ENCODE measurements at regions not wholly inside any gene's neighbourhood (a gene's known extent, or its start where the extent isn't known, plus 50 kb on each side); places are given as distances from the start of the nearest gene placed in this dataset.

DNA sequence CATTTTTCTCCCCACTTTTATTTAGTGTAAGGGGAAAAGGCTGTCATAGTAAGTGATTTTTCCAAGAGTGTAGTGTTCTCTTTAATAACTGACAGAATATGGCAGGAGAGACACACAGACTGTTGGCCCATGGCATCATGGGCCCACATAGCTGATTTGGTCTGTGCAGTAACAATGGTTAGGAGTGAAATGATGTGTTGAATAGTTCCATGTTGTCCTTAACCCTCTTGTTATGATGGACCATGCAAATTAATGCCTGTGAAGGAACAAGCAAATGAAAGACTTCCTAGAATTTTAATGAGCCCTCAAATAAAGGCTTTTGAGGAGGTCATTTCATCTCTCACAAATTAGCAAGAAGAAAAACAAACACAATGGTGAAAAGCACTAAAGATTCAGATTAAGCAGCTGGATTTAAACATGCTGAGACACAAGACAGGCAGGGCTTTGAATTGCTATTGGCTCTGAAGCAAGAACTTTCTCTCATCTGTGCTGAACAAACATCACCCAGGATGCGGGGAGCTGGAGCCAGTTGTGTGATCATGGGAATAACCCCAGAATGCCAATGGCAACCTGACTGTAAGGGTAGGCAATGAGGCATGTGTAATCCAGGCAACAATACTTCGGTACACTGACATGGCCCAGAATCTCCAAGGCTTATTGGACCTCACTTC lies 136.7 kb upstream of the VEPH1 start:
- Histone ChIP-seq H3K9me3 (no peaks in the 10 kb centered on the region), H3K27me3 (no peaks in the 10 kb centered on the region), H3K4me1 (ENCODE audit: insufficient read depth) (no peaks in the 10 kb centered on the region), H3K36me3 (no peaks in the 10 kb centered on the region), H3K27ac (no peak overlapping the region), H3K4me3 (no peak overlapping the region)
- no peak for DNase-seq
- intact Hi-C loops (cut with DNase I) = no loop called here
- TF ChIP-seq, protein P1, sequence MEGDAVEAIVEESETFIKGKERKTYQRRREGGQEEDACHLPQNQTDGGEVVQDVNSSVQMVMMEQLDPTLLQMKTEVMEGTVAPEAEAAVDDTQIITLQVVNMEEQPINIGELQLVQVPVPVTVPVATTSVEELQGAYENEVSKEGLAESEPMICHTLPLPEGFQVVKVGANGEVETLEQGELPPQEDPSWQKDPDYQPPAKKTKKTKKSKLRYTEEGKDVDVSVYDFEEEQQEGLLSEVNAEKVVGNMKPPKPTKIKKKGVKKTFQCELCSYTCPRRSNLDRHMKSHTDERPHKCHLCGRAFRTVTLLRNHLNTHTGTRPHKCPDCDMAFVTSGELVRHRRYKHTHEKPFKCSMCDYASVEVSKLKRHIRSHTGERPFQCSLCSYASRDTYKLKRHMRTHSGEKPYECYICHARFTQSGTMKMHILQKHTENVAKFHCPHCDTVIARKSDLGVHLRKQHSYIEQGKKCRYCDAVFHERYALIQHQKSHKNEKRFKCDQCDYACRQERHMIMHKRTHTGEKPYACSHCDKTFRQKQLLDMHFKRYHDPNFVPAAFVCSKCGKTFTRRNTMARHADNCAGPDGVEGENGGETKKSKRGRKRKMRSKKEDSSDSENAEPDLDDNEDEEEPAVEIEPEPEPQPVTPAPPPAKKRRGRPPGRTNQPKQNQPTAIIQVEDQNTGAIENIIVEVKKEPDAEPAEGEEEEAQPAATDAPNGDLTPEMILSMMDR (IDR thresholded peaks at IDR 0.05) = no peak
- TF ChIP-seq POLR2A (IDR thresholded peaks at IDR 0.05) (no peak), EP300 (IDR thresholded peaks at IDR 0.05) (no peak)
- 83 to 91% (median 85%) methylated on average over 2 of the region's 2 CpGs for WGBS, 3 donors

DNA sequence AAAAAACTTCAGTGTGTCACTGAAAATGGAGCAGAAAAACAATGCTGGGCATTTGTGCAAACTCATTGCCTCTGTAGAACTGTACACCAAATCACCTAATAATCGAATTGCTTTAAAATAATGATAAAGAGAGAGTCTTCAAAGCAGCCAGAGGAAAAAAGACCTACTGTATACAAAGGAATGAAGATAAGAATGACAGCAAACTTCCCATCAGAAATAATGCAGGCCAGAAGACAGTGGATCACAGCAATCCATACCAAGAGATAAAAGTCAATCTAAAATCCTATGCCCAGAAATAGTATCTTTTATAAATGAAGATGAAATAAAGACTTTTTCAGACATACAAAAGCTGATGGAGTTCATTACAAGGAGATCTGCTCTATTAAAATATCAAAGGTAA lies 134.7 kb upstream of the VEPH1 start:
- no peaks in the 10 kb centered on the region for H3K4me1 ChIP-seq (ENCODE audit: insufficient read depth)
- 44 to 65% (median 56%) methylated on average over 1 of the region's 1 CpG for WGBS, 3 donors
- H3K27me3 ChIP-seq = no peaks in the 10 kb centered on the region
- no peaks in the 10 kb centered on the region for H3K36me3 ChIP-seq
- H3K4me3 ChIP-seq = no peak overlapping the region
- no peak for TF ChIP-seq EP300 (IDR thresholded peaks at IDR 0.05)
- H3K27ac ChIP-seq = no peak overlapping the region
- no peak for DNase-seq
- intact Hi-C loops (cut with DNase I) = no loop called here
- no peaks in the 10 kb centered on the region for H3K9me3 ChIP-seq

DNA sequence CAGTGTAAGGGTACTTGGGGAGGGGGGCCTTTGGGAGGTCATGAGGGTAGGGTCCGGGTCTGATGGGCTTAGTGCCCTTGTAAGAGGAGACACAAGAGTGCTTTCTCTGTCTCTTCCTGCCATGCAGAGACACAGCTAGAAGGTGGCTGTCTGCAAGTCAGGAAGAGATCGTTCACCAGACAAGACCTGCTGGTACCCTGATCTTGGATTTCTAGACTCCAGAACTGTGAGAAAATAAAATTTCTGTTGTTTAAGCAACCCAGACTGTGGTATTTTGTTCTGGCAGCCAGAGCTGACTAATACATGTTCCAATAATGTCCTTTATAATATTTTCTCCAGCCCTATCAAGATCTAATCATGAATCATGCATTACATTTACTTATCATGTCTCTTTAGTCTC lies 130.0 kb upstream of the VEPH1 start:
- 43 to 83% (median 75%) methylated on average over 2 of the region's 2 CpGs for WGBS, 3 donors
- Histone ChIP-seq H3K27ac (no peak overlapping the region), H3K4me1 (ENCODE audit: insufficient read depth) (no peaks in the 10 kb centered on the region), H3K27me3 (no peaks in the 10 kb centered on the region), H3K36me3 (no peaks in the 10 kb centered on the region), H3K9me3 (no peaks in the 10 kb centered on the region), H3K4me3 (no peak overlapping the region)
- TF ChIP-seq EP300 (IDR thresholded peaks at IDR 0.05) (no peak), POLR2A (IDR thresholded peaks at IDR 0.05) (no peak)
- TF ChIP-seq, protein P1 (IDR thresholded peaks at IDR 0.05) = no peak
- intact Hi-C loops (cut with DNase I) = no loop called here
- no peak for DNase-seq

DNA sequence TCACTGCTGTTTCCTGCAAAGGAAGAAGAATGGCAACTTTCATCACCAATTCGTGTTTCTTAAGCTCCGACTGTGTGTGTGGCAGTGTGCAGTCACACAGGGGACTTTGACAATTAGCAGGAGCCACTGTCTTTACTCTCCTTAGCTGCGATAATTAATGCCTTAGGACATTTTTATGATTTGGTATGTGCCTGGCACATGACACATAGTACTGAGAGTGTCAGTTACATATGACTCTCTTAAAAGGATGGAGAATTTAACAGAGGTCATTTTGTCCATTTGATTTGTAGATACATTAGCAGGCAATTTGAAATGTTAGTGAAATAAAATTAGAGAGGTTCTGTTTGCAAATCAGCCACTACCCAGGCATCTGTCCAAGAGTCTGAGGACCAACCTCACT lies 128.9 kb upstream of the VEPH1 start:
- WGBS, 3 donors = 28 to 36% (median 32%) methylated on average over 3 of the region's 3 CpGs
- Histone ChIP-seq H3K27ac (no peak overlapping the region), H3K9me3 (no peaks in the 10 kb centered on the region), H3K4me3 (no peak overlapping the region), H3K27me3 (no peaks in the 10 kb centered on the region), H3K4me1 (ENCODE audit: insufficient read depth) (no peaks in the 10 kb centered on the region), H3K36me3 (no peaks in the 10 kb centered on the region)
- intact Hi-C loops (cut with DNase I) = no loop called here
- DNase-seq = no peak
- TF ChIP-seq, protein P1 (IDR thresholded peaks at IDR 0.05) = no peak
- TF ChIP-seq POLR2A (IDR thresholded peaks at IDR 0.05) (no peak), EP300 (IDR thresholded peaks at IDR 0.05) (no peak)

DNA sequence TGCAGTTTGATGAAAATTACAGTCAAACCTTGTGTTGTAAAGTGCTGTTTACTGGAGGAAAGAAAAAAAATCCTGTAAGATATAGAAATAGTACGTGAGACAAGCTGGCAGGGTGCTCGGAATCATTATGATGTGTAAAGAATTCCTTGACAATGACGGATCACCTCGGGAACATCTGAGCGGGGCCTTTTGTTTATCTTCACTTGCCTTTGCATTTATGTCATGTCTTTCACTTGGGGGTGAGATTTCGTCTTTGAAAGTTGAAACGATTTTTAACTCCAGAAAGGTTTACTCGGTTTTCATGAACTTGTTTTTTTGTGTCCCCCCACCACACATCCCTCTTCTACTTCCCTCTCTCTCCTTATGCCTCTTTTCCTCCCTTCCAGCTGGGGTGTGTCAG lies 128.3 kb upstream of the VEPH1 start:
- Histone ChIP-seq H3K27ac (no peak overlapping the region), H3K27me3 (no peaks in the 10 kb centered on the region), H3K9me3 (no peaks in the 10 kb centered on the region), H3K36me3 (no peaks in the 10 kb centered on the region), H3K4me1 (ENCODE audit: insufficient read depth) (no peaks in the 10 kb centered on the region), H3K4me3 (no peak overlapping the region)
- WGBS, 3 donors = 12 to 18% (median 16%) methylated on average over 8 of the region's 8 CpGs
- TF ChIP-seq EP300 (IDR thresholded peaks at IDR 0.05) (no peak), POLR2A (IDR thresholded peaks at IDR 0.05) (no peak)
- TF ChIP-seq, protein P1 (IDR thresholded peaks at IDR 0.05) = no peak
- intact Hi-C loops (cut with DNase I) = no loop called here
- no peak for DNase-seq
